ENCODE measurements at regions not wholly inside any gene's neighbourhood (a gene's known extent, or its start where the extent isn't known, plus 50 kb on each side); places are given as distances from the start of the nearest gene placed in this dataset.

DNA sequence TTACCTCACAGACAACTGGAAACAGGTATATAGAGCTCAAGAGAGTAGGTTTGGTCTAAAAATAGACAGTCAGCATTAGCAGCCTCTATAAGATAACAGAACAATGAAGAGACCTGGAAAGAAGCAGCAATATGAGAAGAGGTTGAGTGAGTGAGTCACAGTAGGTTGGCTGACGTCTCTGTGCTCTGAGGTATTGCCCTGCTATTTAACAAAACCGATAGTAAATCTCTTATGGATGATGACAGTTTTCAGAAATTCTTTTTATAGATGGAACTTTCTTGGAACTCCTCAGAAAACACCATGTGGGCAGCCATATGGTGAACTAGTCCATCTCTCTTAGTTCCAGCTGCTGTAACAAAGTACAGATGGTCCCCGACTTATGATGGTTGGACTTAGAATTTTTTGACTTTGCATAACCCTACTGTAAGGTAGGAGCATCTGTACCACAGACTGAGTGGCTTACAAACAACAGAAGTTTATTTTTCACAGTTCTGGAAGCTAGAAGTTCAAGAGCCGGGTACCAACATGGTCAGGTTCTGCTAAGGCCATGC is 123.5 kb downstream of the MBD2 start:
- Mint-ChIP-seq H3K27me3 (ENCODE audit: insufficient read depth) (peaks cover 1% of the 10 kb centered on the region), H3K4me1 (ENCODE audit: low read depth) (no peaks in the 10 kb centered on the region), H3K9me3 (no peaks in the 10 kb centered on the region), H3K4me3 (no peak overlapping the region), H3K36me3 (ENCODE audit: low read depth) (no peaks in the 10 kb centered on the region), H3K27ac (no peak overlapping the region)
- no peak for DNase-seq (ENCODE audit: low spot score)
- intact Hi-C loops (cut with micrococcal nuclease): no loop called here

DNA sequence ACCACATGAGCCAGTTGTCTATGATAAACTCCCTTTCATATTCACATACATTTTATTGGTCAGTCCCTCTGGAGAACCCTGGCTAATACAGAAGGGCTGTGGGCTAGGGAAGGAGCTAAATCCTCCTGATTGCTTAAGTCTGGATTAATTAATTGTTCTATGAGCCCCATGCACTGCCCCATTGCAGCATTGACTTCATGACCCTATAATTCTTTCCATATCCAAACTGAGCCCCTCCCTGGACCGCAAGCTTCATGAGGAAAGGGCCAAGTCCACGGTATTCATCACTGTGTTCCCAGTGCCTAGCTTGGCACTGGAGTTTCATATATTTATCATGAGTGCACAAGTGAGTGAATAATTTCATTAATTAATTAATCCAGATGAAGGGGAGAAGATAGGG is 124.0 kb downstream of the MBD2 start:
- intact Hi-C loops (cut with micrococcal nuclease): no loop called here
- Mint-ChIP-seq H3K4me3 (no peak overlapping the region), H3K27ac (no peak overlapping the region), H3K9me3 (no peaks in the 10 kb centered on the region), H3K27me3 (ENCODE audit: insufficient read depth) (peaks cover 1% of the 10 kb centered on the region), H3K4me1 (ENCODE audit: low read depth) (no peaks in the 10 kb centered on the region), H3K36me3 (ENCODE audit: low read depth) (no peaks in the 10 kb centered on the region)
- no peak for DNase-seq (ENCODE audit: low spot score)

GRCh38 chr18:54094474-54094873 is 130.0 kb downstream of the MBD2 start:
- peaks cover 2% of the 10 kb centered on the region for H3K27me3 Mint-ChIP-seq (ENCODE audit: insufficient read depth)
- no peak for DNase-seq (ENCODE audit: low spot score)
- H3K36me3 Mint-ChIP-seq (ENCODE audit: low read depth): no peaks in the 10 kb centered on the region
- H3K4me3 Mint-ChIP-seq: no peak overlapping the region
- H3K9me3 Mint-ChIP-seq: no peaks in the 10 kb centered on the region
- intact Hi-C loops (cut with micrococcal nuclease): no loop called here
- H3K4me1 Mint-ChIP-seq (ENCODE audit: low read depth): peaks cover 5% of the 10 kb centered on the region
- H3K27ac Mint-ChIP-seq: no peak overlapping the region

GRCh38 chr18:54090856-54091255 is 133.6 kb downstream of the MBD2 start:
- H3K4me1 Mint-ChIP-seq (ENCODE audit: low read depth): peaks cover 20% of the 10 kb centered on the region
- H3K27me3 Mint-ChIP-seq (ENCODE audit: insufficient read depth): peaks cover 2% of the 10 kb centered on the region
- no peaks in the 10 kb centered on the region for H3K9me3 Mint-ChIP-seq
- intact Hi-C loops (cut with micrococcal nuclease): no loop called here
- no peaks in the 10 kb centered on the region for H3K36me3 Mint-ChIP-seq (ENCODE audit: low read depth)
- H3K27ac Mint-ChIP-seq: no peak overlapping the region
- no peak for DNase-seq (ENCODE audit: low spot score)
- no peak overlapping the region for H3K4me3 Mint-ChIP-seq

DNA sequence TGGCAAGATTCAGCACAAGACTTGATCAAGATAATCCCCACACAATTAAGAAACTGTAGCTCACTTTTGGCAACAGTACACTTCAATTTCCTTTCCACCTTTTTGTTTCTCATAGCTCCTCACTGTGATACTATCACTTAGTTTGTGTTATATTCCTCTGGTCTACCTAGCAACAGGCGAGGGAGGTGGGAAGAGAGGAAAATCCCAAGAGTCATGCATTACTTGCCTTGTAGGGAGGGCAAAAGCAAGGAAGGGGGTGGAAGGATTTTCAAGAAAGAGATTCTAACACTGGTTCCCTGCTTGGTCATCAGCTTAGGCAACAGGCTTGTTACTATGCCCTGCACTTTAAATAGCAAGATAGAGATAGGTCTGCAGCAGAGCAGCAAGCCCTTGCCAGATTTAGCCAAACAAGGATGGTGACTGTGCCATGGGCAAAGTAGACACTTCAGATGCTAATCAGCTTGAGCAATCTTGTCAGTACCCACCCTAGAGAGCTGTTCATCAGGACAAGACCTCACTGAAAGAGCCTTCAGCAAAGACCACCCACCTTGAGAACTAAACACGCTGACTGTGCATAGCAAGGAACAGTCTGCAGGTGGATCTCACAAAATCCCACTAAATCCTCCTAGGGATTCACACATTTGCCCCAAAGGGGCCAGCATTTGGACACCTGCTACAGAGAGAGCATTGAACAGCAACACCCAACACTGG is 134.6 kb downstream of the MBD2 start:
- Mint-ChIP-seq H3K4me3 (no peak overlapping the region), H3K9me3 (peaks cover 5% of the 10 kb centered on the region), H3K27me3 (ENCODE audit: insufficient read depth) (peaks cover 2% of the 10 kb centered on the region), H3K36me3 (ENCODE audit: low read depth) (no peaks in the 10 kb centered on the region), H3K4me1 (ENCODE audit: low read depth) (peaks cover 26% of the 10 kb centered on the region), H3K27ac (no peak overlapping the region)
- intact Hi-C loops (cut with micrococcal nuclease): no loop called here
- no peak for DNase-seq (ENCODE audit: low spot score)

DNA sequence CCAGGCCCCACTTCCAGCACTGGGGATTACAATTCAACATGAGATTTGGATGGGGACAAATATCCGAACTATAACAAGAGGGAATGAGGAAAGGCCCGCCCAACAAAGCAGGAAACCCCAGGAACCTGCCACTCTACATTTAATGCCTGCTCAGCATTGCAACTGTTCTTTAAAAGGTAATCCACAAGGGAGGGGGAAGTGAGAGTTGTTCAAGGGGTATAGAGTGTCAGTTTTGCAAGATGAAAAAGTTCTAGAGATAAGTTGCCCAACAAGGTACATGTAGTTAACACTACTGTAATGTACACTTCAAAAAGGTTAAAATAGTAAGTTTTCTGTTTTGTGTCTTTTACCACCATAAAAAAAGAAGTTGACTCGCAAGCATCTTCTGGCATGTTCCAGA is 137.6 kb downstream of the MBD2 start:
- peaks cover 2% of the 10 kb centered on the region for H3K27me3 Mint-ChIP-seq (ENCODE audit: insufficient read depth)
- no peak for DNase-seq (ENCODE audit: low spot score)
- intact Hi-C loops (cut with micrococcal nuclease): no loop called here
- no peak overlapping the region for H3K4me3 Mint-ChIP-seq
- no peak overlapping the region for H3K27ac Mint-ChIP-seq
- peaks cover 30% of the 10 kb centered on the region for H3K9me3 Mint-ChIP-seq
- H3K4me1 Mint-ChIP-seq (ENCODE audit: low read depth): peaks cover 26% of the 10 kb centered on the region
- H3K36me3 Mint-ChIP-seq (ENCODE audit: low read depth): peaks cover 4% of the 10 kb centered on the region

DNA sequence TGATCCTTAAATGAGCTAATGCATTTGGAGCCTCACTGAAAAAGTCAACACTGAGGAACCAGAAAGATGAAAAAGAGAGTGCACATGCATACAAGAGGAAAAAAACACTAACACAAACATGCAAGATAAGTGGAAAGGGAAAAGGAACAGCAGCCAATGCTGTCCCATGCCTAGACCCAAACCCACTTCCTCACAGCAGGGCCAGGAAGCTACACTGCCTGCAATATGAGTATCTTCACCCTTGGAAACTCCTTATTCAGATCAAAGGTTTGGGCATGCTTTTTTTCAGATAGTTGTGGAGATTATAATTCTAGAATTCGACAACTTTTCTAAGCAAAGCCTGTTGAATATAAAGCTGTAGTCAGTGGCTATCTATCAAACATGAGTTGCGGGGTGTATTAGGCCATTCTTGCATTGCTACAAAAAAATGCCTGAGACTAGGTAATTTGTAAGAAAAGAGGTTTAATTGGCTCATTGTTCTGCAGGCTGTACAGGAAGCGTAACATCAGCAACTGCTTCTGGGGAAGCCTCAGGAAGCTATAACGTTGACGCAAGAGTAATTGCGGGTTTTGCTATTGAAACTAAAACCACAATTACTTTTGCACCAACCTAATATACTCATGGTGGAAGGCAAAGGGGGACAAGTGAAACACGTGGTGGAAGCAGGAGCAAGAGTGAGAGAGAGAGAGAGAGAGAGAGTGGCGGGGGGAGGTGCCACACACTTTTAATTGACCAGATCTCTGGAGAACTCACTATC is 138.2 kb downstream of the MBD2 start:
- H3K4me1 Mint-ChIP-seq (ENCODE audit: low read depth): peaks cover 26% of the 10 kb centered on the region
- peak overlapping the region; percentile 11 for H3K4me3 Mint-ChIP-seq
- intact Hi-C loops (cut with micrococcal nuclease): no loop called here
- peak overlapping the region; percentile 75 for H3K27ac Mint-ChIP-seq
- peak; percentile 11 for DNase-seq (ENCODE audit: low spot score)
- H3K9me3 Mint-ChIP-seq: peaks cover 35% of the 10 kb centered on the region
- H3K36me3 Mint-ChIP-seq (ENCODE audit: low read depth): peaks cover 4% of the 10 kb centered on the region
- peaks cover 2% of the 10 kb centered on the region for H3K27me3 Mint-ChIP-seq (ENCODE audit: insufficient read depth)

GRCh38 chr18:54080858-54081257 is 143.6 kb downstream of the MBD2 start:
- no peak overlapping the region for H3K4me3 Mint-ChIP-seq
- DNase-seq (ENCODE audit: low spot score): no peak

DNA sequence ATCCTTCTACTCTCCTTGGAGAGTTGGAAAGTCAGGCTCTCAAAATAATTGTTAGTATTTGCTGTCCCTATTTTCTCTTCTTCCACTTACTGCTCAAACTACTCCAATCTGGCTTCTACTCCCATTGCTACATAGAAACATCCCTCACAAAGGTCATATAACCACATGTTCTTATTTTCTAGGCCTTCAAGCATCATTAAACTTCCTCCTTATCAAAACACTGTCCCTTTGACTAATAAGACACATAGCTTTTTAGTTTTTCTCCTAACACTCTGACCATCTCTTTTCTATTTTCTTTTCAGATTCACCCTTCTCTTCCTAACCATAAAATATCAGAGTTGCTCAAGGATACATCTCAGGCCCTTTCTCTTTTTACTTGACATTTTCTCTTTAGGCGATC is 148.3 kb downstream of the MBD2 start:
- intact Hi-C loops (cut with micrococcal nuclease): no loop called here
- Mint-ChIP-seq H3K27me3 (ENCODE audit: insufficient read depth) (peaks cover 3% of the 10 kb centered on the region), H3K27ac (no peak overlapping the region), H3K4me1 (ENCODE audit: low read depth) (no peaks in the 10 kb centered on the region), H3K4me3 (no peak overlapping the region), H3K36me3 (ENCODE audit: low read depth) (no peaks in the 10 kb centered on the region), H3K9me3 (peaks cover under 1% of the 10 kb centered on the region)
- no peak for DNase-seq (ENCODE audit: low spot score)

More at GRCh38 chr18:54080858-54081257, 143.6 kb downstream of the MBD2 start:
- peaks cover under 1% of the 10 kb centered on the region for H3K27me3 Mint-ChIP-seq (ENCODE audit: insufficient read depth)
- H3K27ac Mint-ChIP-seq: no peak overlapping the region
- H3K4me1 Mint-ChIP-seq (ENCODE audit: low read depth): peaks cover 6% of the 10 kb centered on the region
- H3K36me3 Mint-ChIP-seq (ENCODE audit: low read depth): peaks cover 4% of the 10 kb centered on the region
- peaks cover 36% of the 10 kb centered on the region for H3K9me3 Mint-ChIP-seq
- intact Hi-C loops (cut with micrococcal nuclease): no loop called here

DNA sequence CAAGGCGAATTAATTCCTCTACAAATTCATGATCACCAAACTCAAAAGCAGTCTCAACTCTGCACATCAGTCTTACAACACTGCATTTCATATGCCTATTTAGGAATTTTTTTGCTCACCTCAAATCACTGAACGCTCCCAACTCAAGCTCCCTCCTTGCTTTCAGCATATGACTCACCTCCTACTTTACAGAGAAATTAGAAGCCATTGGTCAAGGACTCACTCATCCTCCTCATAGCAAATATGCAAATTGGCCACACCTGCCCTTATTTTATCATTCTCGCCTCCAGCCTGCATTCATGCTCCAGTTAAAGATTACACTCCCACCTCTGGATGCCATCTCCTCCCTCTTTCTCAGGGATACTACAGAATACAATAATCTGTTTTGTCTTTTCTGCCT is 148.8 kb downstream of the MBD2 start:
- H3K4me3 Mint-ChIP-seq: no peak overlapping the region
- H3K27ac Mint-ChIP-seq: no peak overlapping the region
- no peaks in the 10 kb centered on the region for H3K4me1 Mint-ChIP-seq (ENCODE audit: low read depth)
- DNase-seq (ENCODE audit: low spot score): no peak
- intact Hi-C loops (cut with micrococcal nuclease): no loop called here
- H3K9me3 Mint-ChIP-seq: no peaks in the 10 kb centered on the region
- no peaks in the 10 kb centered on the region for H3K36me3 Mint-ChIP-seq (ENCODE audit: low read depth)
- peaks cover 3% of the 10 kb centered on the region for H3K27me3 Mint-ChIP-seq (ENCODE audit: insufficient read depth)

GRCh38 chr18:54069729-54070128 is 154.7 kb downstream of the MBD2 start:
- H3K4me3 Mint-ChIP-seq: no peak overlapping the region
- H3K27ac Mint-ChIP-seq: no peak overlapping the region
- intact Hi-C loops (cut with micrococcal nuclease): no loop called here
- peaks cover 13% of the 10 kb centered on the region for H3K27me3 Mint-ChIP-seq (ENCODE audit: insufficient read depth)
- no peaks in the 10 kb centered on the region for H3K36me3 Mint-ChIP-seq (ENCODE audit: low read depth)
- H3K4me1 Mint-ChIP-seq (ENCODE audit: low read depth): no peaks in the 10 kb centered on the region
- no peak for DNase-seq (ENCODE audit: low spot score)
- H3K9me3 Mint-ChIP-seq: no peaks in the 10 kb centered on the region

- intact Hi-C loops (cut with micrococcal nuclease): no loop called here
- no peaks in the 10 kb centered on the region for H3K9me3 Mint-ChIP-seq
- no peaks in the 10 kb centered on the region for H3K4me1 Mint-ChIP-seq (ENCODE audit: low read depth)
- no peaks in the 10 kb centered on the region for H3K36me3 Mint-ChIP-seq (ENCODE audit: low read depth)
- no peak for DNase-seq (ENCODE audit: low spot score)
- peaks cover 6% of the 10 kb centered on the region for H3K27me3 Mint-ChIP-seq (ENCODE audit: insufficient read depth)
- no peak overlapping the region for H3K4me3 Mint-ChIP-seq
- H3K27ac Mint-ChIP-seq: no peak overlapping the region
Measured at GRCh38 chr18:54060343-54061005, 164.0 kb downstream of the MBD2 start.
